Astrocyte of the spinal cord (primary cell): ENCODE measurements at regions not wholly inside any gene's neighbourhood (a gene's known extent, or its start where the extent isn't known, plus 50 kb on each side); places are given as distances from the start of the nearest gene placed in this dataset.

ENCODE experiments used
- DNase-seq: peaks from one replicate; pipeline ENCODE4 v3.0.0; 2011; ENCODE audit warnings: low read depth, low spot score
- H3K4me3 ChIP-seq: 2 replicates; pipeline ENCODE4 v1.5.1; 2011; ENCODE audit warnings: low read depth, mild to moderate bottlenecking, low read length, moderate library complexity
- in situ Hi-C: cut with HindIII; loops from 2 replicates; pipeline ENCODE4 v1.10.0; 2017; ENCODE audit warnings: low sequenced_read_pairs
- TF ChIP-seq, protein P1 (sequence below): IDR thresholded peaks from 2 replicates; pipeline ENCODE4 v1.5.1; 2012; ENCODE audit warnings: low read depth, mild to moderate bottlenecking, low read length, inconsistent platforms

DNA sequence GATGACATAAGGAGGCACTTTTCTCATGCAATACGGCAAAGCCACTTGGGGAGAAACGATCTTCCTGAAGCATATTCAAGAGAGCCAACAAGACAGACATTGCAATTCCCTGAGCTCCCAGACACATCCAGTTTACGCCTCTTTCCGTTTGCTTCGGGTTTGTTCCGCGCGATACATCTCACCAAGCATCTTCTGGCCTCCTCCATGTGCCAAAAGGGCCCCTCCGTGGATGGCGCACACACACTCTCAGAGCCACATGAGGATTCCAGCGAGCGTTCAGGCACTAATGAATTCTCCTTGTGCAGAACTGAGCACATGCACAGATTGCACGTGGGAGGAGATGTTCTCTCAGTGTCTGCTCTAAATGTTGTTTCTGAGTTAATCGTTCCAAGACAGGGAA, 146.7 kb upstream of the SHISA6 start:
- DNase-seq, result no peak
- TF ChIP-seq, protein P1, sequence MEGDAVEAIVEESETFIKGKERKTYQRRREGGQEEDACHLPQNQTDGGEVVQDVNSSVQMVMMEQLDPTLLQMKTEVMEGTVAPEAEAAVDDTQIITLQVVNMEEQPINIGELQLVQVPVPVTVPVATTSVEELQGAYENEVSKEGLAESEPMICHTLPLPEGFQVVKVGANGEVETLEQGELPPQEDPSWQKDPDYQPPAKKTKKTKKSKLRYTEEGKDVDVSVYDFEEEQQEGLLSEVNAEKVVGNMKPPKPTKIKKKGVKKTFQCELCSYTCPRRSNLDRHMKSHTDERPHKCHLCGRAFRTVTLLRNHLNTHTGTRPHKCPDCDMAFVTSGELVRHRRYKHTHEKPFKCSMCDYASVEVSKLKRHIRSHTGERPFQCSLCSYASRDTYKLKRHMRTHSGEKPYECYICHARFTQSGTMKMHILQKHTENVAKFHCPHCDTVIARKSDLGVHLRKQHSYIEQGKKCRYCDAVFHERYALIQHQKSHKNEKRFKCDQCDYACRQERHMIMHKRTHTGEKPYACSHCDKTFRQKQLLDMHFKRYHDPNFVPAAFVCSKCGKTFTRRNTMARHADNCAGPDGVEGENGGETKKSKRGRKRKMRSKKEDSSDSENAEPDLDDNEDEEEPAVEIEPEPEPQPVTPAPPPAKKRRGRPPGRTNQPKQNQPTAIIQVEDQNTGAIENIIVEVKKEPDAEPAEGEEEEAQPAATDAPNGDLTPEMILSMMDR, result no peak
- H3K4me3 ChIP-seq, result no peak overlapping the region
- in situ Hi-C loops, result no loop called here

DNA sequence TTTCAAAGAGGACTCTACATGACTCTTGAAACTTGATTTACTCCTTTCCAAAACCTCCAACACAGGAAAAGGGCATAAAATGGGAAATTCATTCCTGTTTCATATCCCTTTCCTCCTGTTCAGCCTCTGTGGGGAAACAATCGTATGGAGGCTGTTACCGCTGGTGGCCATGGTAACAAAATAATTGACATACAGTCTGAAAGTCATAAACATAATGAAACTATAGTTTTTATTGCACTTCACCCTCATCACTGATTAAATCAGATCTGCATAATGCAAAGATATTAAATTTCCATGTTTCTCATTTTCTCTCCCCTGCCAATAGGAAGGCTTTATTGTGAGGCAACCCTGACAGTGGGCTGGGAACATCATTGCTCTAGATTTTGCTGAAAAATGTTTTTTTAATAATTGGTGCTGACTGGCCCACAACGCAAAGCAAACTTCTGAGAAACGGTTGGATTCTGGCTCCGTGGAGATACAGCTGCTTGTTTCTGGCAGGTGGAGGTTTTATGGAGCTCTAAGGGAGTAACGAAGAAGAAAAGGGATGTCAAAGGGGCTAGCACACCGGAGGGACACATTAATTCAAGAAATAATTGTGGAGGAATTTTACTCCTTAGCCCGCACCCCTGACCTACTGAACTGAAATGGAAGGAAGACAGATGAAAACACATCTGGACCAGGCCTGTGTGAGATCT, 154.2 kb upstream of the SHISA6 start:
- in situ Hi-C loops, result no loop called here
- TF ChIP-seq, protein P1, result no peak
- no peak overlapping the region for H3K4me3 ChIP-seq
- no peak for DNase-seq

DNA sequence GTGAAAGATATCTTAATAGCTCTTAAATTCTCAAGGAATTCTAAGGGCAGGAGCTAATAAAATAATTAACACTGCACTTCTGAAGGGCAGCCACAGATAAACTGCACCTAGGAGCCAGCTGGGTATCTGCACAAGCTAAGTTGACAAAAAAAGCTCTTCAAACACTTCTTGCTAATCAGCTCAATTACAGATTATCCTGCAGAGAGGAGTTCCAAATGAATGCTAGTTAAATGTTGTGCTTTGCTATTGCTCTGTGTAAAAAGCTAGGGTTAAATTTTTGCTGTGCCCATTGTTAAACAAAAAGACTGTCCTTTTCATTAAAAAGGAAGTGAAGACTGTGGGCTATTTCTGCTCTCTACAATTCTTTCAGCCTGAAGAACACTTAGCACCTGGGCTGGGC, 158.5 kb upstream of the SHISA6 start:
- DNase-seq, result no peak
- in situ Hi-C loops, result no loop called here
- H3K4me3 ChIP-seq, result no peak overlapping the region
- TF ChIP-seq, protein P1, result no peak

DNA sequence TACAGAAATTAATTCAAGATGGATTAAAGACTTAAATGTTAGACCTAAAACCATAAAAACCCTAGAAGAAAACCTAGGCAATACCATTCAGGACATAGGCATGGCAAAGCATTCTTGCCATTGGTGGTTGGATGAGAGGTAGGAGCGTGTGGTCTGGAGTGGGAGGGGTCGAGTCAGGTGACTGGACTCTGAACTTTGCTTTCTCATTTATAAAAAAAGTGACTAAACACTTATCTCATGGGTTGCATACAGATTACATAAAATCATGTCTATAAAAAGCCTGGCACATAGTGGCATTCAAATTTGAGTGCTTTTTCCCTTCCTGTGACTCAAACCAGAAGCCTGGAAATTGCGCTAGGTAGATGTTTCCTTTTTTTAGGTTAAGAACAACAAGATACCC, 159.7 kb upstream of the SHISA6 start:
- no peak overlapping the region for H3K4me3 ChIP-seq
- DNase-seq, result no peak
- in situ Hi-C loops, result no loop called here
- TF ChIP-seq, protein P1, result no peak

DNA sequence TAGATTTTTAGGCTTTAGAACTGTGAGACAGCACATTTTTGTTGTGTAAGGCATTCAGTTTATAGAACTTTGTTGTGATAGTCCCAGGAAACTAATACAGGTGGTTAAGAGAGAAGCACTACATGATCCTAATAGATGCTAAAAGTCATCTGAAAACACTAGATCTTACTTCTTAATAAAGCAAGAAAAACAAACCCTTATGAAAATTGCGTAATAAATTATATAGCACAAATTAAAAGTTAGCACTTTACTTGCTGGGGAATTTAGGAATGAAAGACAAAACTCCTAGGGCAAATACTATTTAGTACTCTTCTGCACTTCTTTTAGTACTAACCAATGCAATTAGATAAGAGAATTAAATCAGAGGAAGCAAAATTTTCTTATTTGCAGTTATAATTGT, 163.3 kb upstream of the SHISA6 start:
- no peak for DNase-seq
- TF ChIP-seq, protein P1, result no peak
- in situ Hi-C loops, result no loop called here
- no peak overlapping the region for H3K4me3 ChIP-seq

DNA sequence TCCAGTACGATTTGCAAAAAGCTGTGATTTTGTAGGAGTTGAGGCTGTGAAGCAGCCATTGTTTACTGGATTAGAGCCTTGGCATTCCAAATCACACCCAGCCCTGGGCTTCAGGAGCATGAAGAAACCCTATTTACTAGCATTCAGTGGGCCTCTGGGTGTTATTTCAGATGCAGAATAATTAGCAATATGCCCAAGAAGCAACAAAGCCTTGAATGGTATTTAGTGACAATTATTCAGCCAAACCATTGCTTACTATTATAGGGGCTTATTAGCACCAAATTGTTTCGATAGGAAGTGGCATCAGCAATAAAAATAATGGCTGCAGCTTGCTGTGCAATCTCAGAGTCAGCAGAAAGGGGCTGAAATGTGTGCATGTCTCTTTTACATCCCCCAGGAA, 166.6 kb upstream of the SHISA6 start:
- no peak for DNase-seq
- no peak overlapping the region for H3K4me3 ChIP-seq
- TF ChIP-seq, protein P1, result no peak
- in situ Hi-C loops, result no loop called here
